Trophoblast cell (in vitro differentiated cells and primary cell): ENCODE measurements at regions not wholly inside any gene's neighbourhood (a gene's known extent, or its start where the extent isn't known, plus 50 kb on each side); places are given as distances from the start of the nearest gene placed in this dataset.

Experiments used
- DNase-seq, 2 donors: peaks; one replicate each; pipeline ENCODE4 v3.0.0-alpha.2; 2016
- H2AFZ ChIP-seq: 2 replicates; pipeline ENCODE4 v1.6.1; 2013; ENCODE audit warnings: low read length, moderate library complexity, mild to moderate bottlenecking; ENCODE audit not compliant: insufficient read depth, poor library complexity
- H2AK5ac ChIP-seq: 2 replicates; pipeline ENCODE4 v1.6.1; 2013; ENCODE audit warnings: mild to moderate bottlenecking, low read length
- H2BK120ac ChIP-seq: 2 replicates; pipeline ENCODE4 v1.6.1; 2013; ENCODE audit warnings: low read length, mild to moderate bottlenecking, moderate library complexity; ENCODE audit not compliant: insufficient read depth, poor library complexity
- H2BK12ac ChIP-seq: 2 replicates; pipeline ENCODE4 v1.6.1; 2013; ENCODE audit warnings: mild to moderate bottlenecking, low read length, moderate library complexity
- H2BK5ac ChIP-seq: 2 replicates; pipeline ENCODE4 v1.6.1; 2013; ENCODE audit warnings: low read length, low read depth, moderate library complexity, mild to moderate bottlenecking; ENCODE audit not compliant: poor library complexity
- H3K14ac ChIP-seq: 2 replicates; pipeline ENCODE4 v1.6.1; 2013; ENCODE audit warnings: mild to moderate bottlenecking, low read length
- H3K18ac ChIP-seq: 2 replicates; pipeline ENCODE4 v1.6.1; 2013; ENCODE audit warnings: mild to moderate bottlenecking, low read length
- H3K23ac ChIP-seq: 2 replicates; pipeline ENCODE4 v1.6.1; 2013; ENCODE audit warnings: low read length
- H3K27ac ChIP-seq: 2 replicates; pipeline ENCODE4 v1.5.1; 2013; ENCODE audit warnings: low read depth, mild to moderate bottlenecking, inconsistent platforms, low read length, moderate library complexity
- H3K27me3 ChIP-seq: 2 replicates; pipeline ENCODE4 v1.6.1; 2013; ENCODE audit warnings: inconsistent platforms, mild to moderate bottlenecking, low read length, moderate library complexity; ENCODE audit not compliant: insufficient read depth
- H3K36me3 ChIP-seq, 2 experiments: 1 replicate in 1 of 2; 2 replicates in 1 of 2; pipeline ENCODE4 v1.6.1; 2013; ENCODE audit warnings: low read length in 2 of 2, mild to moderate bottlenecking in 2 of 2, moderate library complexity in 1 of 2; ENCODE audit not compliant: insufficient read depth in 2 of 2, control insufficient read depth in 1 of 2
- H3K4ac ChIP-seq: 2 replicates; pipeline ENCODE4 v1.6.1; 2013; ENCODE audit warnings: low read depth, mild to moderate bottlenecking, low read length, moderate library complexity
- H3K4me1 ChIP-seq, 2 experiments: 1 replicate in 1 of 2; 2 replicates in 1 of 2; pipeline ENCODE4 v1.6.1; 2013; ENCODE audit warnings: low read length in 2 of 2, mild to moderate bottlenecking in 2 of 2, moderate library complexity in 1 of 2; ENCODE audit not compliant: insufficient read depth in 2 of 2, control insufficient read depth in 1 of 2
- H3K4me2 ChIP-seq: 2 replicates; pipeline ENCODE4 v1.6.1; 2013; ENCODE audit warnings: inconsistent platforms, mild to moderate bottlenecking, low read length, moderate library complexity
- H3K4me3 ChIP-seq: 2 replicates; pipeline ENCODE4 v1.5.1; 2013; ENCODE audit warnings: mild to moderate bottlenecking, low read depth, low read length, inconsistent platforms
- H3K79me1 ChIP-seq: one replicate; pipeline ENCODE4 v1.6.1; 2013; ENCODE audit warnings: low read length
- H3K79me2 ChIP-seq: 2 replicates; pipeline ENCODE4 v1.6.1; 2013; ENCODE audit warnings: low read length, mild to moderate bottlenecking; ENCODE audit not compliant: control insufficient read depth, insufficient read depth, poor library complexity
- H3K9ac ChIP-seq: 2 replicates; pipeline ENCODE4 v1.6.1; 2013; ENCODE audit warnings: mild to moderate bottlenecking, low read length
- H3K9me3 ChIP-seq: 2 replicates; pipeline ENCODE4 v1.6.1; 2013; ENCODE audit warnings: low read depth, mild to moderate bottlenecking, control low read depth, inconsistent platforms, low read length; ENCODE audit not compliant: insufficient read depth
- H4K12ac ChIP-seq: 2 replicates; pipeline ENCODE4 v1.6.1; 2013; ENCODE audit warnings: low read depth, mild to moderate bottlenecking, low read length, moderate library complexity
- H4K8ac ChIP-seq: 2 replicates; pipeline ENCODE4 v1.6.1; 2013; ENCODE audit warnings: low read depth, mild to moderate bottlenecking, low read length, moderate library complexity
- H4K91ac ChIP-seq: one replicate; pipeline ENCODE4 v1.6.1; 2013; ENCODE audit warnings: low read depth, mild to moderate bottlenecking, low read length, moderate library complexity
- whole genome bisulfite sequencing: extraction: QIAGEN DNeasy Blood & Tissue Kit; methylation state at CpG from one replicate; pipeline ENCODE4 v1.1.7; 2013; ENCODE audit warnings: missing lambda C conversion rate; ENCODE audit not compliant: insufficient read length, insufficient coverage; ENCODE audit errors: extremely low coverage; 5-methylcytosine and 5-hydroxymethylcytosine counted together

DNA sequence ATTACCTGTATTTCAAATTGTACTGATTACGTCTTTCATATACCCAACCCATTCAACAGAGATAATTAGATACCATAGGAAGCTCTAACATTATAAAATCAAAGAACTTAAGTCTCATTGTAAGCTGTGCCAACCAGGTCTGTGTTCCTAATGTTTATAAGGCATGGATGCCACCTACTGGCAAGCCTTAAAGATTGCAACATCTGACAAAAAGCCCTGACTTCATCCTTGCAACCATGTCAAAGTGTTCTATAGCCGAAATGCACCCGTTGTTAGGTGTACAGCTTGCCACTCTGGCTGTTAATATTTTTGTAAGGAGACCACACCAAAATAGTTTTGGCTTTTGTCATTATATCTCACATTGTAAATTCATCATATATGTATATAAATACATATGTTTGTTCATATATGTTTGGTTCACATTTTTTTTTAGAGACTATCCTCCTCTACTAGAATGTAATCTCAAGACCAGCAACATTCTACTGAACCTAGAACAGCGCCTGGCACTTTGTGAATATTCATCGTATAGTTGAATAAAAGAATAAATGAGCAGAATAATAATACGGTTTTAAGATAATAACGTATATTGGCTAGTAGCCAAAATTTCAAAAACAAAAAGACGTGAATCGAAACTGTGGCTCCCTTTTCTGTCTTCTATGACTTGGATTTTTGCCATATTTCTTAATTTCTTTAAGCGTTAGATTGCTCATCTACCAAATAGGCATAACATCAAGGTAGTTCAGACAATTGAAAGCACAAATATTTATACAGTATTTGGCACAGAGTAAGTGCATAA lies 258.1 kb downstream of the TBL1XR1 start:
- Histone ChIP-seq H3K14ac (no peak overlapping the region), H2BK12ac (no peak overlapping the region), H4K91ac (no peak overlapping the region), H4K8ac (no peak overlapping the region), H3K79me1 (no peaks in the 10 kb centered on the region), H2BK5ac (no peak overlapping the region), H3K18ac (no peak overlapping the region), H3K23ac (no peak overlapping the region), H2BK120ac (no peak overlapping the region), H3K4me1 (no peaks in the 10 kb centered on the region), H3K79me2 (no peaks in the 10 kb centered on the region), H3K4ac (no peak overlapping the region), H3K36me3 (no peaks in the 10 kb centered on the region), H3K27ac (no peak overlapping the region), H3K4me3 (no peak overlapping the region), H2AFZ (no peak overlapping the region), H4K12ac (no peak overlapping the region), H3K27me3 (no peaks in the 10 kb centered on the region), H3K9ac (no peak overlapping the region), H3K4me2 (no peak overlapping the region), H3K9me3 (no peaks in the 10 kb centered on the region), H2AK5ac (no peak overlapping the region)
- peak; percentile 37 to 77 for DNase-seq
- 100% methylated on average over 3 of the region's 10 CpGs for WGBS

DNA sequence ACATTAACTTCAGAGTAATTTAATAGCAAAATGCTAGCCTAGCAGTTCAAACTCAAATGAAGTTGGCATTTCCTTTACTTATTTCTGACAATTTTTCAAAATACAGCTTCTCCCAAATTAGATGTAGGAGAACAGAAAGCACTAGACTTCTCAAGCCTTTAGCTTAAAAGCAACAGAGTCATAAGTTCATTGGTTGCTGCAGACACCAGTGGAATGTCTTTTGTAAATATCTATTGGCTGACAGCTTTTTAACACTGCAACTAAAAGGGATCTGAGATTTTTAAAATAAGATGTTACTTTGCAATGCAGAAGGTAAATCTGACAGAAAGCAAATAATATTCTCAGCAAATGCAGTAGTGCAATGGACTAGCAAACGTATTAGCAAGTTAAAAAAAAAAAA lies 259.3 kb downstream of the TBL1XR1 start:
- Histone ChIP-seq H2AK5ac (no peak overlapping the region), H3K27ac (no peak overlapping the region), H4K91ac (no peak overlapping the region), H3K4me3 (no peak overlapping the region), H3K4me2 (no peak overlapping the region), H3K9me3 (no peaks in the 10 kb centered on the region), H4K8ac (no peak overlapping the region), H3K4ac (no peak overlapping the region), H3K9ac (no peak overlapping the region), H3K4me1 (no peaks in the 10 kb centered on the region), H2BK5ac (no peak overlapping the region), H3K79me1 (no peaks in the 10 kb centered on the region), H3K18ac (no peak overlapping the region), H3K23ac (no peak overlapping the region), H2BK120ac (no peak overlapping the region), H3K36me3 (no peaks in the 10 kb centered on the region), H3K79me2 (no peaks in the 10 kb centered on the region), H3K27me3 (no peaks in the 10 kb centered on the region), H2AFZ (no peak overlapping the region), H3K14ac (no peak overlapping the region), H4K12ac (no peak overlapping the region), H2BK12ac (no peak overlapping the region)
- WGBS, result no CpG with 5 or more reads among the region's 1 CpG
- DNase-seq, result no peak

DNA sequence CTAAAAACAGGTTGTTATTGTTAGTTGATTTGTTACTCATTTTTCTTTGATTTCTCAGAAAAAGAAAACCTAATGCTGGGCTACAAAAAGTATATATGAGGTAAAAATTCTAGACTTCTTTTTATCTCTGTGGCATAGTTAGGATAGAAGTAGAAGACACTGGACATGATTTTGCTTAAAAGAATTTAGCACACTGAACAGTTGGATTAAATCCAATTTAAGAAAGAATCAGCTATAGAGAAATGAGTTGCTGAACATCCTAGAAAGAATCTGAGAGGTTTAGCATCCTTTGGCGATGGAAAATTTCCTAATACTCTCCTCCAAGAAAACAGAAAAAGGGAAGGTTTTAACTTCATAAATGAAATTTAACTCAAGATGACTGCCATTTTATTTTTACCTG lies 259.7 kb downstream of the TBL1XR1 start:
- Histone ChIP-seq H2BK120ac (no peak overlapping the region), H3K4me1 (no peaks in the 10 kb centered on the region), H3K23ac (no peak overlapping the region), H3K27me3 (no peaks in the 10 kb centered on the region), H3K36me3 (no peaks in the 10 kb centered on the region), H3K79me2 (no peaks in the 10 kb centered on the region), H3K4me2 (no peak overlapping the region), H4K12ac (no peak overlapping the region), H2AK5ac (no peak overlapping the region), H3K9ac (no peak overlapping the region), H3K18ac (no peak overlapping the region), H2BK5ac (no peak overlapping the region), H2BK12ac (no peak overlapping the region), H3K4ac (no peak overlapping the region), H3K14ac (no peak overlapping the region), H3K79me1 (no peaks in the 10 kb centered on the region), H3K9me3 (no peaks in the 10 kb centered on the region), H3K4me3 (no peak overlapping the region), H3K27ac (no peak overlapping the region), H4K8ac (no peak overlapping the region), H2AFZ (no peak overlapping the region), H4K91ac (no peak overlapping the region)
- no CpG with 5 or more reads among the region's 1 CpG for WGBS
- DNase-seq, result no peak

DNA sequence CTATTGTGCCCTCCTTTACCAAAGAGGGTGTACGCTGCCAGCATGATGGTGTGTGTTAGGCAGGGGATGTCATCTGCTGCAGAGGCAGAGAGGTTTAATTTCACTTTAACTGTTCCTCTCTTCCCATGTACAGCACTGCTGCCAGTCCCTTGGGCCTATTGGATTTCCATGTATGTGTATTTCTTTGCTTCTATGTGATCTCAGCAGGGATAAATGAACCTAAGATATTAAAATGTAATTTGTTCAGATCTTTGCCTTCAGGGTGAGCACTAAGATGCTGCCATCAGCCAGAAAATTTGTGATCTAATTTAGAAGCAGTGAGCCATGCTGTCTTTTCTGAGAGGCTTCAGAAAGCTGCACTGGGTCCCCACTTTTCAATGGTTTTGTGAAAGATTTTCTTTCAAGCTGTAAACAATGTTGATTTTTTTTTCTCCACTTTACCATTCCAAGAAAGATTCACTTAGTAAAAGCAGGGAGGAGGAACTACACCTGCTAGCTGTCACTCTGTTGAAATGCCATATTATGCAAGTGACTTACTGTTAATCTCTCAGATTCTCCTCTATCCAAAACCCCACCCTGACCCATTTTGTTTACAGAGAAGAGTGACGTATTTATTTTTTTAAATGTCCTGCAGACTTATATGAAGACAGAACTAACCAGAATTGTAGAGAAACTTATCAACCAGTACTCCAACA lies 261.9 kb downstream of the TBL1XR1 start:
- no peak overlapping the region for H3K23ac ChIP-seq
- H3K36me3 ChIP-seq, result no peaks in the 10 kb centered on the region
- no peaks in the 10 kb centered on the region for H3K9me3 ChIP-seq
- no peaks in the 10 kb centered on the region for H3K79me2 ChIP-seq
- no CpG with 5 or more reads among the region's 2 CpGs for WGBS
- no peak for DNase-seq
- H3K14ac ChIP-seq, result no peak overlapping the region
- H3K27ac ChIP-seq, result no peak overlapping the region
- no peak overlapping the region for H2BK12ac ChIP-seq
- no peak overlapping the region for H3K4me2 ChIP-seq
- H3K79me1 ChIP-seq, result no peaks in the 10 kb centered on the region
- H4K8ac ChIP-seq, result no peak overlapping the region
- H3K18ac ChIP-seq, result no peak overlapping the region
- H3K9ac ChIP-seq, result no peak overlapping the region
- no peak overlapping the region for H3K4me3 ChIP-seq
- no peak overlapping the region for H2AFZ ChIP-seq
- no peak overlapping the region for H4K91ac ChIP-seq
- H3K4me1 ChIP-seq, result no peaks in the 10 kb centered on the region
- no peak overlapping the region for H2AK5ac ChIP-seq
- no peak overlapping the region for H4K12ac ChIP-seq
- H2BK120ac ChIP-seq, result no peak overlapping the region
- no peaks in the 10 kb centered on the region for H3K27me3 ChIP-seq
- no peak overlapping the region for H2BK5ac ChIP-seq
- H3K4ac ChIP-seq, result no peak overlapping the region
